Spleen (tissue), 7 donors: ENCODE measurements at regions not wholly inside any gene's neighbourhood (a gene's known extent, or its start where the extent isn't known, plus 50 kb on each side); places are given as distances from the start of the nearest gene placed in this dataset.

Experiments
- CTCF ChIP-seq, 11 experiments: fragments of 200-600 bp in 7 of 11; fragments of 450-650 bp in 4 of 11; sonication (generic) in 4 of 11; IDR thresholded peaks in 8 of 11; conservative IDR thresholded peaks in 3 of 11; 1 replicate in 7 of 11; 2 replicates in 4 of 11; pipeline versions ENCODE4 v1.4.0 to v1.8.0; 2016 to 2021; ENCODE audit warnings: antibody characterized with exemption in 11 of 11, inconsistent platforms in 4 of 11, mild to moderate bottlenecking in 1 of 11
- POLR2A ChIP-seq, 3 donors: fragments of 450-650 bp; IDR thresholded peaks; one replicate each; pipeline ENCODE4 v1.5.1; 2017; ENCODE audit warnings: antibody characterized with exemption in 3 of 3, mild to moderate bottlenecking in 1 of 3
- POLR2AphosphoS5 ChIP-seq, 3 donors: sonication (generic); formaldehyde crosslinking; IDR thresholded peaks; one replicate each; pipeline ENCODE4 v1.5.1; 2017; ENCODE audit warnings: antibody characterized with exemption in 3 of 3
- donor health status: DM: no; HTN: no; CAD: no; lungs with moderate emphysema.
- donor health status: DM: no; HTN: no; CAD: no.
- donor health status: DM: no; HTN: no; CAD: no.

- TF ChIP-seq CTCF (IDR thresholded peaks at IDR 0.05 in 8 of 11, conservative IDR thresholded peaks at IDR 0.05 in 3 of 11) (no peak), POLR2AphosphoS5 (IDR thresholded peaks at IDR 0.05) (no peak), POLR2A (IDR thresholded peaks at IDR 0.05) (no peak)
These were observed 298.3 kb upstream of the TGFBR2 start for GRCh38 chr3:30308131-30308530.
